DND-41 (cell line): ENCODE measurements at regions not wholly inside any gene's neighbourhood (a gene's known extent, or its start where the extent isn't known, plus 50 kb on each side); places are given as distances from the start of the nearest gene placed in this dataset.
"Not testable (repeated sequence)": the region's sequence is repeated elsewhere in the genome, so short reads cannot be mapped to it uniquely, and the experiment has no call there.

Experiments used
- ATAC-seq: fragments of 200-7000 bp; cut with Tn5 transposase; 3 replicates; pipeline ENCODE4 v1.9.1; 2021; ENCODE audit warnings: low read depth; ENCODE audit not compliant: insufficient read depth
- DNase-seq: peaks from one replicate; pipeline ENCODE4 v3.0.0-alpha.2; 2020
- H2AFZ ChIP-seq: 2 replicates; pipeline ENCODE4 v1.6.0; 2012; ENCODE audit warnings: low read depth, low read length
- H3K27ac ChIP-seq: 2 replicates; pipeline ENCODE4 v1.5.1; 2012; ENCODE audit warnings: low read length, inconsistent platforms
- H3K27me3 ChIP-seq: fragments of 200-600 bp; sonication (generic); 2 replicates; pipeline ENCODE4 v1.6.0; 2012; ENCODE audit warnings: low read length, mild to moderate bottlenecking, inconsistent platforms; ENCODE audit not compliant: insufficient read depth, poor library complexity
- H3K36me3 ChIP-seq: 2 replicates; pipeline ENCODE4 v1.5.1; 2012; ENCODE audit warnings: low read length, inconsistent platforms; ENCODE audit not compliant: insufficient read depth
- H3K4me1 ChIP-seq: 2 replicates; pipeline ENCODE4 v1.5.1; 2012; ENCODE audit warnings: mild to moderate bottlenecking, low read length; ENCODE audit not compliant: insufficient read depth
- H3K4me2 ChIP-seq: 2 replicates; pipeline ENCODE4 v1.6.0; 2012; ENCODE audit warnings: mild to moderate bottlenecking, moderate library complexity, low read length, inconsistent platforms; ENCODE audit not compliant: insufficient read depth
- H3K4me3 ChIP-seq, 2 experiments: fragments of 200-600 bp in 1 of 2; shearing (Covaris generic) in 1 of 2; 2 replicates each; pipeline ENCODE4 v1.5.1; 2012 to 2016; ENCODE audit warnings: inconsistent platforms in 2 of 2, low read length in 2 of 2, mild to moderate bottlenecking in 2 of 2, low read depth in 1 of 2, moderate library complexity in 1 of 2
- H3K79me2 ChIP-seq: 2 replicates; pipeline ENCODE4 v1.6.0; 2012; ENCODE audit warnings: low read length, inconsistent platforms; ENCODE audit not compliant: insufficient read depth
- H3K9ac ChIP-seq: 2 replicates; pipeline ENCODE4 v1.6.0; 2012; ENCODE audit warnings: low read depth, mild to moderate bottlenecking, inconsistent platforms, low read length, moderate library complexity
- H3K9me3 ChIP-seq: 2 replicates; pipeline ENCODE4 v1.5.1; 2012; ENCODE audit warnings: low read length, moderate library complexity, mild to moderate bottlenecking, inconsistent platforms; ENCODE audit not compliant: insufficient read depth, severe bottlenecking
- H4K20me1 ChIP-seq: 2 replicates; pipeline ENCODE4 v1.6.0; 2012; ENCODE audit warnings: low read length; ENCODE audit not compliant: insufficient read depth
- EZH2 ChIP-seq: IDR thresholded peaks from 3 replicates; pipeline ENCODE4 v1.6.1; 2012; ENCODE audit warnings: borderline replicate concordance, low read depth, mild to moderate bottlenecking, moderate library complexity, low read length, inconsistent platforms; ENCODE audit not compliant: severe bottlenecking
- TF ChIP-seq, protein P1 (sequence below): IDR thresholded peaks from 2 replicates; pipeline ENCODE4 v1.5.1; 2012; ENCODE audit warnings: borderline replicate concordance, low read length, moderate library complexity, mild to moderate bottlenecking; ENCODE audit not compliant: poor library complexity, severe bottlenecking; ENCODE audit errors: extremely low read depth

DNA sequence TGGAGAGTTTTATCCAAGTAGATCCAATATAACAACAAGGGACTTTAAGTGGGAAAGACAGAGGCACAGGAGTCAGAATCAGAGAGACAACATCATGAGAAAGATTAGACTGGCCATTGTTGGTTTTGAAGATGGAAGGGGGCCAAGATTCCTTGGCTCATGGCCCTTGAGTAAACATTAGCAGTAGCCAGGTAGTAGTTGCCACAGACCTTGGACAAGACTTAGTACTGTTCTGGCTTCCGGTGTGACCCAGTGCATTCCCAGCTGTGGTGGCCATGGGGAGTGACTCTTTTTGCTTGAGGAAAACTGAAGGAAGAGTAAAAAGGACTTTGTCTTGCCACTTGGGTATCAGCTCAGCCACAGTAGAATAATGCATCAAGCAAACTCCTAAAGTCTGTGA, 462.2 kb upstream of the CPXCR1 start:
- H2AFZ ChIP-seq, result no peak overlapping the region
- H3K9ac ChIP-seq, result no peak overlapping the region
- H3K27ac ChIP-seq, result no peak overlapping the region

DNA sequence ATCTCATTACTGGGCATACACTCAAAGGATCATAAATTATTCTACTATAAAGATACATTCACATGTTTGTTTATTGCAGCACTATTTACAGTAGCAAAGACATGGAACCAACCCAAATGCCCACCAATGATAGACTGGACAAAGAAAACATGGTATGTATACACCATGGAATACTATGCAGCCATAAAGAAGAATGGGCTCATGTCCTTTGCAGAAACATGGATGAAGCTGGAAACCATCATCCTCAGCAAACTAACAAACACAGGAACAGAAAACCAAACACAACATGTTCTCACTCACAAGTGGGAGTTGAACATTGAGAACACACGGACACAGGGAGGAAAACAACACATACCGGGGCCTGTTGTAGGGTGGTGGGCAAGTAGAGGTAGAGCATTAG, 433.1 kb upstream of the CPXCR1 start:
- H3K27me3 ChIP-seq, H3K4me2 ChIP-seq, H3K27ac ChIP-seq, H3K9me3 ChIP-seq, H3K36me3 ChIP-seq, H2AFZ ChIP-seq, H3K4me1 ChIP-seq, ATAC-seq, H3K4me3 ChIP-seq, H4K20me1 ChIP-seq, DNase-seq, H3K79me2 ChIP-seq, H3K9ac ChIP-seq: not testable (repeated sequence)

More for the DNA sequence above, 462.2 kb upstream of the CPXCR1 start:
- TF ChIP-seq, protein P1, sequence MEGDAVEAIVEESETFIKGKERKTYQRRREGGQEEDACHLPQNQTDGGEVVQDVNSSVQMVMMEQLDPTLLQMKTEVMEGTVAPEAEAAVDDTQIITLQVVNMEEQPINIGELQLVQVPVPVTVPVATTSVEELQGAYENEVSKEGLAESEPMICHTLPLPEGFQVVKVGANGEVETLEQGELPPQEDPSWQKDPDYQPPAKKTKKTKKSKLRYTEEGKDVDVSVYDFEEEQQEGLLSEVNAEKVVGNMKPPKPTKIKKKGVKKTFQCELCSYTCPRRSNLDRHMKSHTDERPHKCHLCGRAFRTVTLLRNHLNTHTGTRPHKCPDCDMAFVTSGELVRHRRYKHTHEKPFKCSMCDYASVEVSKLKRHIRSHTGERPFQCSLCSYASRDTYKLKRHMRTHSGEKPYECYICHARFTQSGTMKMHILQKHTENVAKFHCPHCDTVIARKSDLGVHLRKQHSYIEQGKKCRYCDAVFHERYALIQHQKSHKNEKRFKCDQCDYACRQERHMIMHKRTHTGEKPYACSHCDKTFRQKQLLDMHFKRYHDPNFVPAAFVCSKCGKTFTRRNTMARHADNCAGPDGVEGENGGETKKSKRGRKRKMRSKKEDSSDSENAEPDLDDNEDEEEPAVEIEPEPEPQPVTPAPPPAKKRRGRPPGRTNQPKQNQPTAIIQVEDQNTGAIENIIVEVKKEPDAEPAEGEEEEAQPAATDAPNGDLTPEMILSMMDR, result no peak
- TF ChIP-seq EZH2, result no peak
- Histone ChIP-seq H3K4me3 (no peak overlapping the region), H3K27me3 (no peaks in the 10 kb centered on the region), H3K79me2 (no peaks in the 10 kb centered on the region), H3K9me3 (no peaks in the 10 kb centered on the region), H4K20me1 (no peaks in the 10 kb centered on the region), H3K36me3 (no peaks in the 10 kb centered on the region), H3K4me2 (no peak overlapping the region), H3K4me1 (no peaks in the 10 kb centered on the region)
- no peak for DNase-seq
- no peak for ATAC-seq

DNA sequence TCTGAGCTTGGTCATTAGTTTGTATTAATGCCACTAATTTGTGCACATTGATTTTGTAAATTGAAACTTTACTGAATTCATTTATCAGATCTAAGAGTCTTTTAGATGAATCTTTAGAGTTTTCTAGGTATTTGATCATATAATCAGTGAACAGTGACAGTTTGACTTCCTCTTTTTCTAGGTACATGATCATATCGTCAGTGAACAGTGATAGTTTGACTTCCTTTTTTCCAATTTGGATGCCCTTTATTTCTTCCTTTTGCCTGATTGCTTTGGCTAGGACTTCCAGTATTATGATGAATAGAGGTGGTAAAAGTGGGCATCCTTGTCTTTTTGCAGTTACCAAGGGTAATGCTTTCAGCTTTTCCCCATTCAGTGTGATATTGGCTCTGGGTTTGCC, 421.4 kb upstream of the CPXCR1 start:
- ATAC-seq, result no peak
- no peak for TF ChIP-seq EZH2
- TF ChIP-seq, protein P1, result no peak
- DNase-seq, result no peak

DNA sequence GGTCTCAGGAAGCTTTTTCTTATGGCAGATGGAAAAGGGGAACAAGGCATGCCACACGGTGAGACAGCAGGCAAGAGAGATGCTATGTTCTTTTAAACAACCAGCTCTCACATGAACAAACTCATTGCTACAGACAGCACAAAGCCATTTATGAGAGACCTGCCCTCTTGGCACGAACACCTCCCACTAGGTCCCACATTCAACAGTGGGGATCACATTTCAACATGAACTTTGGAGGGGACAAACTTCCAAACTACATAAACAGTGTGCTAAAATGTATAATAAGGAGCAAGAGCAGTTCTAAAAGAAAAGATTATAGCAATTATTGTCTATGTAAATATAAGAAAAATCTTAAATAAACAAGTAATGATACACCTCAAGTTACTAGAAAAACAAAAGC, 391.8 kb upstream of the CPXCR1 start:
- H3K4me3 ChIP-seq, result no peak overlapping the region
- no peaks in the 10 kb centered on the region for H4K20me1 ChIP-seq
- no peaks in the 10 kb centered on the region for H3K27me3 ChIP-seq
- no peaks in the 10 kb centered on the region for H3K9me3 ChIP-seq
- H3K79me2 ChIP-seq, result no peaks in the 10 kb centered on the region
- DNase-seq, result no peak
- no peaks in the 10 kb centered on the region for H3K36me3 ChIP-seq
- no peak overlapping the region for H3K9ac ChIP-seq
- no peak for ATAC-seq
- no peak overlapping the region for H3K27ac ChIP-seq
- no peak overlapping the region for H3K4me2 ChIP-seq
- no peak overlapping the region for H2AFZ ChIP-seq
- no peak for TF ChIP-seq EZH2
- TF ChIP-seq, protein P1, result no peak
- no peaks in the 10 kb centered on the region for H3K4me1 ChIP-seq

More for the DNA sequence above, 421.4 kb upstream of the CPXCR1 start:
- Histone ChIP-seq H3K9me3 (no peaks in the 10 kb centered on the region), H3K4me3 (no peak overlapping the region), H3K9ac (no peak overlapping the region), H4K20me1 (no peaks in the 10 kb centered on the region), H2AFZ (no peak overlapping the region), H3K79me2 (no peaks in the 10 kb centered on the region), H3K4me2 (no peak overlapping the region), H3K27ac (no peak overlapping the region), H3K36me3 (no peaks in the 10 kb centered on the region), H3K27me3 (no peaks in the 10 kb centered on the region), H3K4me1 (no peaks in the 10 kb centered on the region)
